WTC11 (cell line): ENCODE measurements at regions not wholly inside any gene's neighbourhood (a gene's known extent, or its start where the extent isn't known, plus 50 kb on each side); places are given as distances from the start of the nearest gene placed in this dataset.

Source experiments
- ATAC-seq: fragments of 200-7000 bp; cut with Tn5 transposase; 2 replicates; pipeline ENCODE4 v1.10.0; 2021; ENCODE audit warnings: mild to moderate bottlenecking, moderate library complexity
- CTCF ChIA-PET: fragments of 300-600 bp; sonication (Branson Sonifier 250); formaldehyde crosslinking; loops from one replicate; lab custom pipeline; 2021; ENCODE audit warnings: antibody characterized with exemption; lab: Charles Lee
- POLR2A ChIA-PET: fragments of 350-600 bp; sonication (Branson Sonifier 250); formaldehyde crosslinking; loops from one replicate; lab custom pipeline; 2021; ENCODE audit warnings: antibody characterized with exemption; lab: Charles Lee
- DNase-seq: peaks from one replicate; pipeline ENCODE4 v3.0.0; 2021; ENCODE audit warnings: low spot score
- H3K27ac Mint-ChIP-seq: 2 replicates; pipeline ENCODE4 v1.8.0; 2021; ENCODE audit warnings: mixed read lengths
- H3K27me3 Mint-ChIP-seq: 2 replicates; pipeline ENCODE4 v1.8.0; 2021; ENCODE audit warnings: low read depth, mild to moderate bottlenecking, moderate library complexity, mixed read lengths
- H3K36me3 Mint-ChIP-seq: 2 replicates; pipeline ENCODE4 v1.8.0; 2021; ENCODE audit warnings: mixed read lengths
- H3K4me1 Mint-ChIP-seq: 2 replicates; pipeline ENCODE4 v1.8.0; 2022; ENCODE audit warnings: mixed read lengths
- H3K4me3 Mint-ChIP-seq: 2 replicates; pipeline ENCODE4 v1.8.0; 2021; ENCODE audit warnings: mild to moderate bottlenecking, moderate library complexity, mixed read lengths
- H3K9me3 Mint-ChIP-seq: 2 replicates; pipeline ENCODE4 v1.8.0; 2021; ENCODE audit warnings: mixed read lengths
- ATF2 ChIP-seq: sonication (generic); formaldehyde crosslinking; IDR thresholded peaks from 2 replicates; pipeline ENCODE4 v1.8.1; 2022; ENCODE audit warnings: low read depth, missing genetic modification reagents, borderline replicate concordance
- FOXP4 ChIP-seq: sonication (generic); formaldehyde crosslinking; IDR thresholded peaks from 2 replicates; pipeline ENCODE4 v1.8.0; 2022; ENCODE audit warnings: mild to moderate bottlenecking, missing genetic modification reagents
- HMGA2 ChIP-seq: fragments of 250-450 bp; sonication (Bioruptor Pico); IDR thresholded peaks from 2 replicates; pipeline ENCODE4 v1.4.0; 2021; ENCODE audit warnings: mild to moderate bottlenecking, moderate library complexity
- NFATC4 ChIP-seq: fragments of 250-450 bp; sonication (Bioruptor Pico); IDR thresholded peaks from 2 replicates; pipeline ENCODE4 v1.9.0; 2021; ENCODE audit warnings: mild to moderate bottlenecking
- NFYB ChIP-seq: sonication (generic); formaldehyde crosslinking; conservative IDR thresholded peaks from 2 replicates; pipeline ENCODE4 v1.8.0; 2022; ENCODE audit warnings: low read depth, missing genetic modification reagents
- RELA ChIP-seq: sonication (generic); formaldehyde crosslinking; IDR thresholded peaks from 2 replicates; pipeline ENCODE4 v1.8.1; 2022; ENCODE audit warnings: missing genetic modification reagents, mild to moderate bottlenecking, borderline replicate concordance
- STAT6 ChIP-seq: sonication (generic); formaldehyde crosslinking; conservative IDR thresholded peaks from 2 replicates; pipeline ENCODE4 v1.8.1; 2023; ENCODE audit warnings: mild to moderate bottlenecking, low read depth, missing genetic modification reagents, moderate library complexity
- TCF7 ChIP-seq: sonication (generic); formaldehyde crosslinking; IDR thresholded peaks from 2 replicates; pipeline ENCODE4 v1.8.0; 2022; ENCODE audit warnings: mild to moderate bottlenecking, low read depth, missing genetic modification reagents, moderate library complexity
- TEAD1 ChIP-seq: sonication (generic); formaldehyde crosslinking; IDR thresholded peaks from 2 replicates; pipeline ENCODE4 v1.8.0; 2022; ENCODE audit warnings: mild to moderate bottlenecking, missing genetic modification reagents
- ZNF263 ChIP-seq: sonication (generic); formaldehyde crosslinking; IDR thresholded peaks from 2 replicates; pipeline ENCODE4 v1.8.1; 2022; ENCODE audit warnings: low read depth, mild to moderate bottlenecking, moderate library complexity, missing genetic modification reagents
- ZNF396 ChIP-seq: fragments of 250-450 bp; sonication (Bioruptor Pico); IDR thresholded peaks from 2 replicates; pipeline ENCODE4 v1.8.0; 2021; ENCODE audit warnings: mild to moderate bottlenecking, moderate library complexity, borderline replicate concordance
- ZNF416 ChIP-seq: fragments of 250-450 bp; sonication (Bioruptor Pico); IDR thresholded peaks from 2 replicates; pipeline ENCODE4 v1.9.0; 2021; ENCODE audit warnings: mild to moderate bottlenecking, inconsistent platforms
- ZNF425 ChIP-seq: fragments of 250-450 bp; sonication (Bioruptor Pico); conservative IDR thresholded peaks from 2 replicates; pipeline ENCODE4 v1.9.0; 2021; ENCODE audit warnings: mild to moderate bottlenecking
- ZNF512 ChIP-seq: sonication (generic); formaldehyde crosslinking; IDR thresholded peaks from 2 replicates; pipeline ENCODE4 v1.8.1; 2022; ENCODE audit warnings: missing genetic modification reagents, borderline replicate concordance
- ZNF671 ChIP-seq: fragments of 250-450 bp; sonication (Bioruptor Pico); IDR thresholded peaks from 2 replicates; pipeline ENCODE4 v1.8.0; 2021; ENCODE audit warnings: mild to moderate bottlenecking
- TF ChIP-seq, protein P1 (sequence below): fragments of 250-450 bp; sonication (Bioruptor Pico); IDR thresholded peaks from 2 replicates; pipeline ENCODE4 v1.9.0; 2021; ENCODE audit warnings: moderate library complexity, mild to moderate bottlenecking, inconsistent platforms, borderline replicate concordance
- TF ChIP-seq, protein P2 (sequence below): sonication (generic); formaldehyde crosslinking; IDR thresholded peaks from 2 replicates; pipeline ENCODE4 v1.8.0; 2023; ENCODE audit warnings: mild to moderate bottlenecking, missing genetic modification reagents
- TF ChIP-seq, protein P3 (sequence below): sonication (generic); formaldehyde crosslinking; IDR thresholded peaks from 2 replicates; pipeline ENCODE4 v1.8.1; 2023; ENCODE audit warnings: mild to moderate bottlenecking, missing genetic modification reagents, moderate library complexity
- TF ChIP-seq, protein P4 (sequence below): sonication (generic); formaldehyde crosslinking; IDR thresholded peaks from 2 replicates; pipeline ENCODE4 v1.8.1; 2023; ENCODE audit warnings: mild to moderate bottlenecking, missing genetic modification reagents, moderate library complexity

DNA sequence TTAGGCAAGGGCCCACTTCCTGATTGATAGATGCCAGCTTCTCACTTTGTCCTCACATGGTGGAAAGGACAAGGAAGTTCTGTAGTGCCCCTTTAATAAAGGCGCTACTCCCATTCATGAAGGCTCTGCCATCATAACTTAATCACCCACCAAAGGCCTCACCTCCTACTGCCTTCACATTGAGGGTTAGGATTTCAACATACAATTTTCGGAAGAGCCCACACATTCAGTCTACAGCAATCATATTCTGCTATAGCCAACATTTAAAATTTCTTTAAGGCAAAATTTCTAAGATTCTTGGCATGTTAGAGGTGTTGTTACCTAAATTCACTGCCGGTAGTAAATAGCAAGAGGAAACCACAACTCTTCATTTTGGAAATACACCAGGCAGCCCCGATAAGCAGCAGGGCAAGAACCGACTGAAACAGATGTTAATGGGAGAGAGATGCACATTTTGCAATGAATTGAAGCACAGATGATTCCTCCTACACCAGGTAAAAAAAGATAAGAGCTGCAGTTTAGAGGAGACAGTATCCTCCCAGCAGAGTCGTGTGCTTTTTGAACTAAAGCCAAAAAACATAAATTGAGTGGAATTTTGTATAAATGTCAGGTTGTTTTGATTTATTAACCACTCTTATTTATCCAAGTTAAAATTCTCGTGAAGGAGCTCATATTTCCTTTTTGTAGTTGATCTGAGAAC lies 594.9 kb downstream of the KCTD8 start:
- H3K27me3 Mint-ChIP-seq, result no peaks in the 10 kb centered on the region

GRCh38 chr4:43855283-43855682 lies 593.3 kb downstream of the KCTD8 start:
- peaks cover 13% of the 10 kb centered on the region for H3K4me1 Mint-ChIP-seq
- no peak for TF ChIP-seq FOXP4 (CRISPR knock-in tag)
- no peak for TF ChIP-seq NFATC4 (CRISPR knock-in tag)
- TF ChIP-seq, protein P1, sequence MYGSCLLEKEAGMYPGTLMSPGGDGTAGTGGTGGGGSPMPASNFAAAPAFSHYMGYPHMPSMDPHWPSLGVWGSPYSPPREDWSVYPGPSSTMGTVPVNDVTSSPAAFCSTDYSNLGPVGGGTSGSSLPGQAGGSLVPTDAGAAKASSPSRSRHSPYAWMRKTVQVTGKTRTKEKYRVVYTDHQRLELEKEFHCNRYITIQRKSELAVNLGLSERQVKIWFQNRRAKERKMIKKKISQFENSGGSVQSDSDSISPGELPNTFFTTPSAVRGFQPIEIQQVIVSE (CRISPR knock-in tag), result no peak
- no peak for TF ChIP-seq ZNF512
- TF ChIP-seq ZNF416 (CRISPR knock-in tag), result no peak
- no peak for TF ChIP-seq ATF2 (CRISPR knock-in tag)
- TF ChIP-seq, protein P2, sequence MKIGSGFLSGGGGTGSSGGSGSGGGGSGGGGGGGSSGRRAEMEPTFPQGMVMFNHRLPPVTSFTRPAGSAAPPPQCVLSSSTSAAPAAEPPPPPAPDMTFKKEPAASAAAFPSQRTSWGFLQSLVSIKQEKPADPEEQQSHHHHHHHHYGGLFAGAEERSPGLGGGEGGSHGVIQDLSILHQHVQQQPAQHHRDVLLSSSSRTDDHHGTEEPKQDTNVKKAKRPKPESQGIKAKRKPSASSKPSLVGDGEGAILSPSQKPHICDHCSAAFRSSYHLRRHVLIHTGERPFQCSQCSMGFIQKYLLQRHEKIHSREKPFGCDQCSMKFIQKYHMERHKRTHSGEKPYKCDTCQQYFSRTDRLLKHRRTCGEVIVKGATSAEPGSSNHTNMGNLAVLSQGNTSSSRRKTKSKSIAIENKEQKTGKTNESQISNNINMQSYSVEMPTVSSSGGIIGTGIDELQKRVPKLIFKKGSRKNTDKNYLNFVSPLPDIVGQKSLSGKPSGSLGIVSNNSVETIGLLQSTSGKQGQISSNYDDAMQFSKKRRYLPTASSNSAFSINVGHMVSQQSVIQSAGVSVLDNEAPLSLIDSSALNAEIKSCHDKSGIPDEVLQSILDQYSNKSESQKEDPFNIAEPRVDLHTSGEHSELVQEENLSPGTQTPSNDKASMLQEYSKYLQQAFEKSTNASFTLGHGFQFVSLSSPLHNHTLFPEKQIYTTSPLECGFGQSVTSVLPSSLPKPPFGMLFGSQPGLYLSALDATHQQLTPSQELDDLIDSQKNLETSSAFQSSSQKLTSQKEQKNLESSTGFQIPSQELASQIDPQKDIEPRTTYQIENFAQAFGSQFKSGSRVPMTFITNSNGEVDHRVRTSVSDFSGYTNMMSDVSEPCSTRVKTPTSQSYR, result no peak
- no peak for TF ChIP-seq ZNF425
- no peak for TF ChIP-seq ZNF396 (CRISPR knock-in tag)
- TF ChIP-seq ZNF263 (CRISPR knock-in tag), result no peak
- TF ChIP-seq, protein P3, sequence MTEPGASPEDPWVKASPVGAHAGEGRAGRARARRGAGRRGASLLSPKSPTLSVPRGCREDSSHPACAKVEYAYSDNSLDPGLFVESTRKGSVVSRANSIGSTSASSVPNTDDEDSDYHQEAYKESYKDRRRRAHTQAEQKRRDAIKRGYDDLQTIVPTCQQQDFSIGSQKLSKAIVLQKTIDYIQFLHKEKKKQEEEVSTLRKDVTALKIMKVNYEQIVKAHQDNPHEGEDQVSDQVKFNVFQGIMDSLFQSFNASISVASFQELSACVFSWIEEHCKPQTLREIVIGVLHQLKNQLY (CRISPR knock-in tag), result no peak
- TF ChIP-seq ZNF671 (CRISPR knock-in tag), result no peak
- TF ChIP-seq, protein P4, sequence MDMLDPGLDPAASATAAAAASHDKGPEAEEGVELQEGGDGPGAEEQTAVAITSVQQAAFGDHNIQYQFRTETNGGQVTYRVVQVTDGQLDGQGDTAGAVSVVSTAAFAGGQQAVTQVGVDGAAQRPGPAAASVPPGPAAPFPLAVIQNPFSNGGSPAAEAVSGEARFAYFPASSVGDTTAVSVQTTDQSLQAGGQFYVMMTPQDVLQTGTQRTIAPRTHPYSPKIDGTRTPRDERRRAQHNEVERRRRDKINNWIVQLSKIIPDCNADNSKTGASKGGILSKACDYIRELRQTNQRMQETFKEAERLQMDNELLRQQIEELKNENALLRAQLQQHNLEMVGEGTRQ (CRISPR knock-in tag), result no peak
- no peak for TF ChIP-seq HMGA2 (CRISPR knock-in tag)
- no peak for TF ChIP-seq STAT6 (CRISPR knock-in tag)
- TF ChIP-seq TCF7 (CRISPR knock-in tag), result no peak
- ChIA-PET POLR2A (no interaction called here), CTCF (no interaction called here)
- DNase-seq (no peak), ATAC-seq (no peak)
- peaks cover 22% of the 10 kb centered on the region for H3K9me3 Mint-ChIP-seq
- no peak overlapping the region for H3K4me3 Mint-ChIP-seq
- H3K27me3 Mint-ChIP-seq, result no peaks in the 10 kb centered on the region
- no peak overlapping the region; the same call in 1 of the 2 replicates for H3K27ac Mint-ChIP-seq
- H3K36me3 Mint-ChIP-seq, result 0 out of 2 replicates have a peak, but pooled peaks cover 8% of the 10 kb centered on the region

More for the DNA sequence above, 594.9 kb downstream of the KCTD8 start:
- H3K4me3 Mint-ChIP-seq, result no peak overlapping the region
- TF ChIP-seq NFYB (CRISPR knock-in tag), result no peak
- TF ChIP-seq TEAD1 (CRISPR knock-in tag), result no peak
- no peak for TF ChIP-seq RELA (CRISPR knock-in tag)
- TF ChIP-seq, all 79 proteins: peak for 0
- Mint-ChIP-seq H3K9me3 (peaks cover 19% of the 10 kb centered on the region), H3K36me3 (0 out of 2 replicates have a peak, but pooled peaks cover 8% of the 10 kb centered on the region), H3K4me1 (peaks cover 22% of the 10 kb centered on the region), H3K27ac (no peak overlapping the region)
- ATAC-seq, result no peak
- no peak for DNase-seq
- POLR2A ChIA-PET, result interaction anchor here (0.5 kb wide), 1 partner anchor 426 kb away, joined by 3 read pairs; no protein-coding TSS in a partner anchor
- CTCF ChIA-PET, result interaction anchor here (0.5 kb wide), 1 partner anchor 509 kb away, joined by 4 read pairs; no protein-coding TSS in a partner anchor
